LNCAP (cell line): ENCODE measurements at regions not wholly inside any gene's neighbourhood (a gene's known extent, or its start where the extent isn't known, plus 50 kb on each side); places are given as distances from the start of the nearest gene placed in this dataset.

Experiments used
- CTCF ChIP-seq: fragments of 450-650 bp; IDR thresholded peaks from 2 replicates; pipeline ENCODE4 v1.5.1; 2017; ENCODE audit warnings: mild to moderate bottlenecking

GRCh38 chr2:128525653-128526052, 207.0 kb upstream of the HS6ST1 start:
- no peak for TF ChIP-seq CTCF

DNA sequence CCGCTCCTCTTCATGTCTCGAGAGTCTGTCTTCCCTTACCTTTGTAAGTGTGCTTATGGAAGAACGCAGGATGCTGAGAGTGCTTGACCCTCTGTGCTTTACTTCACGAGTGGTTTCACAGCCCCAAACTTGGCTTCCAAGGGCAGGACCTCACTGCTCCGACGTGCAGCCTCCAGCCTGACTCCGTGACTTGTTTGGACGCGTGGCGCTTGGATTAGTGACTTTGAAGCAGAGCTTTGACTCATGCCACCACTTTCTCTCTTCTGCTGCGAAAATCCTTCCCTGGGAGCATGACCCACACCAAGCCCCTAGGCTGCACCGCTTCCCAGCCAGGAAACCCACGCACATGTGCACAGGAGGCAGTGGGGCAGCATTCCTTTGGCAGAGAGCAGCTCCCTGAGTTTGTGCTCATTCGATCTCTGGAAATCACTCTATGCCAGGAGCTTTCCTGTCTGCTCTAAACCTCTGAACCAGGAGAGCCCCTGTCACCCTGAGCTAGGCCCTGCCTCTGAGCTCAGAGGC, 207.8 kb upstream of the HS6ST1 start:
- TF ChIP-seq CTCF = no peak

DNA sequence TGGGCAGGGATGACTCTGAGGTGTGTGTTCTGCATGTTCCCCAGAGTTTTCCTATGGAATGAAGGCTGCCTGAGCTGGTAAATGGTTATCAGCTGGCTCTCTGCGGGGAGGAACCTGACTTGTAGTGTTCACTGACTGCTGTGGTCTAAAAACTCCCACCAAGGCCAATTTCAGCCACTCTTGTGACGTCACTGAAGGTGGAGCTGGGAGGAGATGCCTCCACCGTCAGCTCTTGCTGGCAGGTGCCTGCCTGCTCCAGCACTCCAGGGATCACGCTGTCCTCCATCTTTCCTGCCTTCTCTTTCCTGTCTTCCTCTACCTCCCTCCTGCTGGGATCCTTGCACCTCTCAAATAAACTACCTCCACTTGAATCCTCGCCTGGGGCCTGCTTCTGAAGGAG, 209.5 kb upstream of the HS6ST1 start:
- TF ChIP-seq CTCF = no peak

DNA sequence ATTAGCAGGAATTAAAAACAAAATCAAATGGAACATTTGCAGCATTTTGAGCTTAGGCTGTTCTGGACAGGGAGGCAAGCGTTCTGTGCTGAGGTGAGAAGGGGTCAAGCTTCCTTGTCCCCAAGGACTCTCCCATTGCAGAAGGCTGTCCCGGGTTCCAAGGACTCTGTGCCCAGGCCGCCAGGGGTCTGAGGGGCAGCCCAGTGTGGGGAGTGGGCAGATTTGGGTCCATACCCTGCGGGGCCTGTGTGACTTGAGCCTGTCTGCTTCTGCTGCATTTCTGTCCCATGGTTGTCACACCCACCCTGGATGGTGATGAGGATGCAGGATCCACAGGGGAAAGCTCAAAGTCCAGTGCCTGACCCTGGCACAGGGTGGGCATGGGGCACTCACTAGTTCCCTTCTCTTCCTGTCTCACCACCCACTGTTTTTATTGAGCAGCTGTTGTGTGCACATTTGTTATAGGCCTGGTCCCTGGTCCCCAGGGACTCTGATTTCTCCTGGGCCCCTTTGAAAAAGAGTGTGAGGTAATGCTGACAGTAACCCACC, 211.4 kb upstream of the HS6ST1 start:
- no peak for TF ChIP-seq CTCF

GRCh38 chr2:128531856-128532255, 213.2 kb upstream of the HS6ST1 start:
- TF ChIP-seq CTCF = peak; percentile 19; the same call in 1 of the 2 replicates

GRCh38 chr2:128533101-128533500, 214.4 kb upstream of the HS6ST1 start:
- TF ChIP-seq CTCF = no peak

DNA sequence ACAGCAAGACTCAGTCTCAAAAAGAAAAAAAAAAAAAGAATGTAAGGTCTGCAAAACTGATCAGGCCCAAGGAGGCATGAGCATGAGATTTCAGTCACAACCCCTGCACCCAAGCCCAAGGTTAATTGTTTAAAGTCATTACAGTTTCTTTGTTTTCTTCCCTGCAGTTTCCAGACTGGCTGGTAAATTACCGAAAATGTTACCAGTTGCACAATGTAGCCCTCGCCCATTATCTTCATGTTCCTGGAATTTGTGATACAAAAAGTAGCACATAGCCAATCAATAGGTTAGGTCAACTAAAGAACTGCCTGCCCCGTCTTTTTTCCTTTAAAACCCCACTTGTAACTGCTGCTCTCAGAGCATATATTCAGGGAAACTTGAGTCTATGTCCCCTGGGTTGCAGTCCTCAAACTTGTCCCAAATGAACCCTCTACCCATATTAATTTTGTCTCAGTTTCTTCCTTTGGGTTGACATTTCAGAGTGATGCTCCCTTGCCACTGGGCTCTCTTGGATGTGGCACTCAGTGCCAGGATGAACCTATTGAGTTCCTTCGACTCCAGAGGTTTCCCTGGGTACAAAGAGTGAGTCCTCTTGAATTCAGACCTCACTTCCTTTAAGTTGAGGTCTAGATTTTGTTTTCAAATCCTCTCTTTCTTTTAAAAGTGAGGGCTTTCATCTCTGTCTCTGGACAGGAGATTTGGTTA, 216.2 kb upstream of the HS6ST1 start:
- TF ChIP-seq CTCF = no peak
